ENCODE measurements at regions not wholly inside any gene's neighbourhood (a gene's known extent, or its start where the extent isn't known, plus 50 kb on each side); places are given as distances from the start of the nearest gene placed in this dataset.
"Not testable (repeated sequence)": the region's sequence is repeated elsewhere in the genome, so short reads cannot be mapped to it uniquely, and the experiment has no call there.

DNA sequence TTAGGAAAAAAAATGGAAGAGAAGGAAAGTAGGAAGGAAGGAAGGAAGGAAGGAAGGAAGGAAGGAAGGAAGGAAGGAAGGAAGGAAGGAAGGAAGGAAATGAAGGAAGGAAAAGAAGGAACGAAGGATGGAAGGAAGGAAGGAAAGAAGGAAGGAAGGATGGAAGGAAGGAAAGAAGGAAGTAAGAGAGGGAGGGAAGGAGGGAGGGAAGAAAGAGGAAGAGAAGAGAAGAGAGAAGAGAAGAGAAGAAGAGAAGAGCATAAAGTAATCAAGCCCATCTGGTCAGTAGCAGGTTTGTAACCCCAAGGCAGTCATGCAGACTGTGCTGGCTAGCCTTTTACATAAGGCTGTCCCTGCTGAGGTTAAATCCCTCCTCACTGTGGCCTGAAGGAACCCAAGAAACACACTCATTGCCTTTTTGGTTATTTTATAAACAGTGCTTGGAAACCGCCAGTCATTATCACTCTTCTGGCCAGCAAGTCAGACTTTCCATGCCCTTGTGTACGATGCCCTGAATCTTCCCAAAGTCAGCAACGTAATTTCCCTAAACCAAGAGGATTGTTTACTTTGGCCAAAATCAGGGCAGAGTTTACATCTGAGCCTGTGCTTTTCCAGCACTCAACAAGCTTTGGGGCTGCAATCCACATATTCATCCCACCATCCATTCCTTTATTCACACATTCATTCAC, 409.6 kb upstream of the MAF start:
- no peak for DNase-seq (ENCODE audit: low spot score)

DNA sequence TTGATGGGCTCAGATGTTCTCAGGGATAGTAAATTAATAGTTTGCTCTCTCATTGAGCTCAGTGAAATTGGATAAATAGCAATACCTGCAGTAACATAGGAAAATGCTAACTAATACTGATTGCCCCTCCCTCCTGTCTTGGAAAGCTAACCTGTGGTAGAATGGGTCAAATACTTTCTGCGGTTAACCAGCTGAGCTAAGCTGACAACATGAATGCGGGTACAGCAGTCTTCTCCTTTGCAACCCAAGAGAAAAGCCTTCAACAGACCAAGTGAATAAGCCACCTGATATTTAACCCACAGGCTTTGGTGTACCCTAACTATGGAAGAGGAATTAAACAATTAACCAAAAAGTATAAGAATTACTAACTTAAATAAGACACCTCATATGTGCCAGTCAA, 408.3 kb upstream of the MAF start:
- DNase-seq (ENCODE audit: low spot score), result no peak

DNA sequence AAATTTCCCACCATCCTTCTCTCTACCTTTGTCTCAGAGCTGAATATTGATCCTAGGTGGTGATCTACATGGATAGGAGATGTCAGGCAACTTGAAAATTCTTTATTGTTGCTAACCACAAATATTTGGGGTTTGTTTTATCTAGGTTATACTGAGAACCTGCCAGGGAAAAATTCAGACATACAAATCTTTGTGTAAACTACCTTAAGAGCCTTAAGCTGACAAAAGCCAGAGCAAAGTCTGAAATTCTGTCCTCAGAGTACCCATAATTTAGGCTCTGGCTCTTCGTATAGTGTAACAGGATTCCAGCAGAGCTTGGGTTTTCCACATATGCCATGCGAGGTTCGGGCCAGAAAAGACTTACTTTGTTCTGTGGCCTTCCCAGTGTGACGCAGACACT, 406.7 kb upstream of the MAF start:
- DNase-seq (ENCODE audit: low spot score), result no peak

DNA sequence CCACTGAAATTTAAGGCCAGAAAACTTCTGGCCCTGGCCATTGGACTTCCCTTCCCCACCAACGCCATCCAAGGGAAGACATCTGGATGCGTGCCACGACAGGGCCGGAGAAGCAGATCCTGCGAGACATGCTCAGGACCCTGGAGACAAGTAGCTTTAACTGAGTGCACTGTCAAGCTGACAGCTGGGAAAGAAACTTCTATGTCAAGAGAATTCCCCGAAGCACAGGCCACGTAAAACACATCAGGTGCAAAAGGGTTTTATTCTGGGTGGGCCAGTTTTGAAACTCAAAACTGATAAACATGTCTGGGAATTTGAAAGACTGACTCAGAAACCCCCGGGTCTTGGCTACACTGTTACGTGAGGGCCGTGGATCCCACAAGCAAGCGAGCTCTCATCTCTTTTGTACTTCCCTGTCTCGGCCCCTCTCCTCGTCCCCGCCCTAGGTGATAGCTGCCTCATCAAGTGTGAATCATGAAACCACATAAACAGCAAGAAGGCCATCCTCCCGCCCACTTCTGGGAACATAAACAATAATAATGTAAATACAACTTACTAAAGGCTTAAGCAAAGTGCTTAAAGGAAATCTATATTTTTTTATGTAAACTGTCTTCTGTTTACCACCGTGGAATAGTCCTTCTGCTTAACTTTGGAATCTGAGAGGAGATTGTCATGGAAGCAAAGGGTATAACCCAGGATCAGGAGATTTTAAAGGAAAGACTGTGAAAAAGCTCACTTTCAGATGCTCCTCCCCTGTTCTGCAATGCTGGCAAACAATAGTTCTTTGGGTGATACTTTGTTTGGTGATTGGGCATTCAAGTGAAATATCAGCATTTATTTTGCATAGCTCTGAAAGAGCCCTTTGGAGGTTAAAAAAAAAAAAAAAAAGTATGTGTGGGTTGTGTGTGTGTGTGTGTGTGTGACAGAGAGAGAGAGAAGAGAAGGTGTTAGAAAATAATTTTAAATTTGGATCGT, 406.0 kb upstream of the MAF start:
- DNase-seq (ENCODE audit: low spot score), result no peak

DNA sequence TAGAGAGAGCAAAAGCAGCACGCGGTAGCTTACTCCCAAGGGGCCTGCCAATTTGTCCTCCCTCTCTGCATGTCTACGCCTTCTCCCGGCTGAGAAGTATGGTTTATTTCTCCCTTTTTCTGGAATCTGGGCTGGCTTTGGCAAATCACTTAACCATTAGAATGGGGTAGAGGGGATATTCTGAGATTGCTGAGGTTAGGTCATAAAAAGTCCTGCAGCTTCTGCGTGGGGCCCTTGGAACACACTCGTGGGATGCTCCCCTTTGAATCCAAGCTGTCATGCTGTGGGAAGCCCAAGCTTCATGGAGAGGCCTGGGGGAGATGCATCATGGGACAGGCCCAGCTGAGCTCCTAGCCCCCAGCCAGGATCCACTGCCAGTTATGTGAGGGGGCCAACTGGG, 403.6 kb upstream of the MAF start:
- DNase-seq (ENCODE audit: low spot score), result no peak

DNA sequence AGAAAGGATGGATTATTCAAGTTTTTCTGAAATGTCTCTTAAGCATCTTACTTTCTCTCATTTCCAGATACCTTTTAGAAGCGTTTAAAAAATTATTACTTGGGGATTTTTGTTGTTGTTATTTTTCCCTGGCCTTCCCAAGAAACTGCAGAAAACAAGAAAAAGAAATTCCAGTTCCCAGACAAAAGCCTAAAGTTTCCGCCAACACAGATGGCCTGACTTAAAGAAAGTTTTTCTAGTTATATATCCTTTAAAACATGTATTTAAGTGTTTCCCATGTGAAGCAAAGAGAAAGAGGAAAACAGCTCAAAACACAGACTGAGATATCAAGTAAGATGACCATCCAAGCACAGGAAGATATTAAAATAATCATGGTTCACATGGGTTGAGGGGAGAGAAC, 401.7 kb upstream of the MAF start:
- no peak for DNase-seq (ENCODE audit: low spot score)

DNA sequence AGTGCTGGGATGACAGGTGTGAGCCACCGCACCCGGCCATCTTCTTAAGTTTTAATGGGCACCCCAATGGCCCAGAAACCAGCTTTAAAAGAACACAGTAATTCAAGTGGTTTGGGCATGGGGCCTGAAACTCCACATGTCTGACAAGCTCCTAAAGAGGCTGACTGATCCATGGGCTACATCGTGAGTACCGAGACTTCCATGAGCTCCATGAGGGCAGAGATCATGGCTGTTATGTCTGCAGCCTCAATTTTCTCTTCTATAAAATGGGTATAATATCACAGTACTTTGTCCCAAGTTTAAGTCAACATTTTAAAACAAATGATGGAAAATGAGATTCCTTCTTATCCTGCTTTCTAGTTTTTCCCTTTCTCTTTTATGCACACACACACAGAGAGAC, 397.6 kb upstream of the MAF start:
- no peak for DNase-seq (ENCODE audit: low spot score)

DNA sequence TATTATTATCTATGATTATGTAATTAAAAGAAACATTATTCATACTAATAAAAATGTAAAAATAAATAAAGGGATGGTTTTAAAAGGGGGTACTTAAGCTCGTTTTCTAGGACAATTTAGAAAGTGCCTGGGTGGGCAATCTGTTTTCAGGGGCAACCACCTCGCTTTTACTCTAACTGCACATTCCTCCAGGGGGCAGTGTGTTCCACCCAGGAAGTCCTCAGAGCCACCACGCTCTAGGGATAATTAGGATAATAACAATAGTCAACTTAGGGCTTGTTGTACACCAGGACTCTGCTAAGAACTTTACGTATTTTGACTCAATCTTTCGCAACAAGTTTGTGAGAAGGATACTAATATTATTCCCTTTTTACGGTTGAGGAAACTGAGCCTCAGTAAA, 396.7 kb upstream of the MAF start:
- peak; percentile 33 for DNase-seq (ENCODE audit: low spot score)

DNA sequence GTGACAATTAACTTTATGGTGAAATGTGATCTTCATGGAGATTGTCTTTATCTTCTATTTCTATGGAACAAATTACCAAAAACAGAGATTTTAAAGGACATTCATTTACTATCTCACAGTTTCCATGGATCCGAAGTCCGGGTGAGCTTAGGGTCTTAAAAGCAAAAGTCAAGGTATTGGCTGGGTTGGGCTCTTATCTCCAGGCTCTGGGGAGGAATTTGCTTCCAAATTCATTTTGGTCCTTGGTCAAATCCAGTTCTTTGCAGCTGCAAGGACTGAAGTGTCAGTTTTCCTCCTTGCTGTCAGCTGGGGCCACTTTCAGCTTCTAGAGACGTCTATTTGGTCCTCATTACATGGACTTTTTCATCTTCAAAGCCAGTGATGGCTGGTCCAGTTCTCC, 395.8 kb upstream of the MAF start:
- no peak for DNase-seq (ENCODE audit: low spot score)

DNA sequence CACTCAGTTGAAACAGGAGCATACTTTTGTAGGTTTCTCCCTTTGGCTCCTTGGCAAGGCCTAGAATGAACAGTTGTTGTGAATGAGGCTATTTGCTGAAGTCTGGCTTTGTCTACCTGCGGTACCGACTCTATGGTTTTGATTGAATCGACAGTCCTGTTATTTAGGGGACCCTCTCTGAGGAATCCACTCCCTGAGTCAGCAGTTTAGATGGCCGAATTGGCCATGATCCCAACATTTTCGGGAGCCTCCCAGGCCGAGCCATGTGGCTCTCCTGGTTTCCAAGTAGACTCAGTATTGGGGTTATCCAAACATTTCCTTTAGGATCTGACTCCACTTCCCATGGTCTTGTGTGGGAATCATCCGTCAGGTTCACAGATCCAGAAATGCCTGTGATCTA, 394.8 kb upstream of the MAF start:
- no peak for DNase-seq (ENCODE audit: low spot score)

DNA sequence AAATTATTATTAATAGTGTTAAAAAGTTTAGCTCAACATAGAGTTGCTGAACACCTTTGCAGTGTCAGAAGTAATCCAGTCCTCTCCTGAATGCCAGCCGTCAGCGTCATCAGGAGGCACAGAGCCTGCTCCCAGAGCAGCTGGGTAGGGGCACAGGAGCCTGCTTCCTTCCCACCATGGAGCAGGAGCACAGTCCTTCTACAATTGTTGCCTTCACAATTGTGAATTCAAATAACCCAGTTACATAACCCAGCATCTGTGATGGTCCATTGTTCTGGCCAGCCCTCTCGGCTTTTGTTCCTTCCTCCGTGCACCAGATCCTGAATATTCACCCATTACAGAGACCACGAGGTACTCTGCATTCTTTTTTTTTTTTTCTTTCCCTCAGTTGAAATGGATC, 393.9 kb upstream of the MAF start:
- DNase-seq (ENCODE audit: low spot score), result no peak

DNA sequence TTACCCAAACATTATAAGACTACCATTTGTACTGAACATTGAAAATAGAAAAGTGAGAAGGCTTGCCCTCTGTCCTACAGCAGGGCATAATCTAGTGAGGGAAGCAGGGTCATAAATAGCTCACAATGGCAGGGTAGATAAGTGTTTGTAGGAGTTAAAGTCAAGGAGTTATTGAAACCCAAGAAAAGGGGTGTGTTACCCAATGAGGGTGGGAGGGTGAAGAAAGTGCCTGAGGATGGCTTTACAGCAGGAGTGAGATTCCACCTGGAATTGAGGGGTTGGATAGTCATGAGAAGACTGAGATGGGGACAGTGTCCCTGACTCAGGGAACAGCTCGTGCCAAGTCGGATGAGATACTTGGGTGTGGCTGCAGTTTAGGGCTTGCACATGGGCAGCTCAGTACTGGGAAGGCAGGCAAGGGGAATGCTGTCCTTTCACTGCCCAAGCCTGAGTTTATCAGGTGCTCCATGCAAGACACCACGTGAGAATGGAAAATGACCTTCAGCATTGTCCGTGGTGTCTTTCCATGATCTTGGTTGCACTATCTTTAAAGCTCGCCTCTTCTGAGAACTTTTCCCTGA, 393.2 kb upstream of the MAF start:
- DNase-seq (ENCODE audit: low spot score), result no peak

DNA sequence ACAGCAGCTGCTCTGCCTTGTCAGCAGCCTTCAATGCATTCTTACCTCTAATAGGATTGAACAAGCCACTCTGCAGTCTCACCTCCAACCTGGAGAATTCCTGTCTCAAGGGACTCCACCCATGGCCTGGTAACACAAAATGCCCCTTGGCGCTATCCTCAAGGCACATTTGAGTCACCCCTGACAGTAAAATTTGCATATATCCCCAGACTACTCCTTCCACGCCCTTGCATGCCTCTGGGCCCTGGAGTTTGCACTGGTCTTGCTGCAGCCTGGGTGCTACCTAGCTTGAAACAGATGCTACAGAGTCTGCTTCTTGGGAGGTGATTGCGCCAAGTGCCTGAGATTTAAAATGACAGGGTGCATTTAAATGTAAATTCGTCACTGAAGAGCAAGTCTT, 391.4 kb upstream of the MAF start:
- DNase-seq (ENCODE audit: low spot score), result no peak

DNA sequence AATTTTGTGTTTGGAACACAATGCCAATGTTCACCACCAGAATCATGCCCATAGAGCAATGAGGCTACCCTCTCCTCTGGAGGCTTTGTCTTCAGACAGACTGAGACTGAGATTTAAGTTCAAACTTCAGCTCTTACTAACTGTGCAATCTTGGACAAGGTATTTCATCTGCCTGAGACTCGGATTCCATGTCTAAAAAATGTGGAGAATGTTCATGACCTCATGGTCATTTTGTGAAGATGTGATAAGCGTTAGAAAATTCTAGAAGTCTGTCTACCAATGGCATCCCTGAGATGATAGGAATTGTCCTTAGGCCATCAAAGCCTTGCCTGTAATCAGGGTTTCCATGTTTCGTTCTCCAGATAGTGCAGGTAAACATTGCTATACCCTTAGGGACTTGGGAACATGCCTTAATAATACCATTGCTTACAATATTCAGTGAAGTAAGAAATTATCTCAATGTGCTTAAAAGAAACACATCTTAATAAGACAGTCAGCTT, 388.2 kb upstream of the MAF start:
- no peak for DNase-seq (ENCODE audit: low spot score)

DNA sequence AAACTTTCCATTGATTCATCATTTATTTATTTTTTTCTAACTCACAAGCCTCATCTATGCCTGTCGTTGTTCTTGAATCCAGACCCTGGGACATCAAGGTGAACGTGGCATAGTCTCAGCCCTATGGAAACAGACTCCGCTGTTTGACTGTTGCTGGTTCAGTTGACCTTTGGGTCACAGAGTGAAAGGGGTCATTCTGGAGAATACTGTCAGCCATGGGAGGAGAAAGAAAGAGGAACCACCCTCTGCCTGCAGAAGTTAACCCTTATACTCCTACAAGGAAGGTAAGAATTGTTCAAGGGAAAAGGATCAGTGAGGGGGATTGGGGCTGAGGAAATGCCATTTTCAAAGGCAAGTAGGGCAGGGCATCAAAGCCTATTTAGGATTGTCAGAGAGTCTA, 387.6 kb upstream of the MAF start:
- no peak for DNase-seq (ENCODE audit: low spot score)

DNA sequence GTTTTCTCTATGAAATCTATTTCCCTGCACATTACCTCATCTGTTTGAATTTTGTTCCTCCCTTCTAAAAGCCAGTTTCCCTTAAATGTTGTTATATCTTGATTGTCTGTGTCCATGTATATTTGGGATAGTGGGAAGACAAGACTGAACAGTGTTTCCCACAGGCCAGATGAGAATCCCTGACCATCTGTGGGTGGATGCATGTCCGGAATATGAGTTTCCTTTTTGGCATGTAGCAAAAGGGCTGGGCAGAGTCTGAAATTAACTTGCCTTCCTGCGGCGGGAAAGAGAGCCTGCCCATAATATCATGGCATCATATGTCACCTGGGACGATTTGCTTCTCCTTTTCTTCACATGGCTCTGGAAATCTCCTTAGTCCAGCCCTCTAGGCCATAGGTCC, 385.8 kb upstream of the MAF start:
- DNase-seq (ENCODE audit: low spot score), result no peak

DNA sequence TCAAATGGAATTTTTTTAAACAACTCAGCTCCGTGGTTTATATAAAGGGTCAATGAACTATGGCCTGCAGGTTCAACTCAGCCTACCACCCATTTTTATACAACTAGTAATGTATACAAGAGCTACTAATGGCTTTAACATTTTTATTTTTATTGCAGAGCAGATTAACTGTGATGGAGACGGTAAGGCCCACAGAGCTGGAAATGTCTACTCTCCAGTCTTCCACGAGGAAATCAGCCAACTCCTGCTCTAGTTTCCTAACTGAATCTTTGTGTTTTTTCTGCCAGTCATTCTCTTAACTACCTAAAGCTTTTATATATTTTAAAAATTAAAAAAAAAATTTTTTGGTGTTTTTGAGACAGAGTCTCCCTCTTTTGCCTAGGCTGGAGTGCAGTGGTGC, 385.1 kb upstream of the MAF start:
- DNase-seq (ENCODE audit: low spot score), result no peak

DNA sequence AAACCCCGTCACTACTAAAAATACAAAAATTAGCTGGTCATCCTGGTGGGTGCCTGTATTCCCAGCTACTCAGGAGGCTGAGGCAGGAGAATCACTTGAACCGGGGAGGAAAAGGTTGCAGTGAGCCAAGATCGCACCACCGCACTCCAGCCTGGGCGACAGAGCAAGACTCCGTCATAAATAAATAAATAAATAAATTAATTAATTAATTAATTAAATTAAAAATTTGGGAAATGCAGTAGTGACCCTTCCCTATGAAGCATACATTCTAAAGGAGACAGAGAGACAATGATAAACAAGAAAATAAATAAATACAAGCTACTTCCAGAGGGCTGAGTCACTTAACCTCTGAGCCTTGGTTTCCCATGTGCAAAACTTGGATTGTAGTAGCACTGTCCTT, 383.6 kb upstream of the MAF start:
- not testable (repeated sequence) for DNase-seq (ENCODE audit: low spot score)

DNA sequence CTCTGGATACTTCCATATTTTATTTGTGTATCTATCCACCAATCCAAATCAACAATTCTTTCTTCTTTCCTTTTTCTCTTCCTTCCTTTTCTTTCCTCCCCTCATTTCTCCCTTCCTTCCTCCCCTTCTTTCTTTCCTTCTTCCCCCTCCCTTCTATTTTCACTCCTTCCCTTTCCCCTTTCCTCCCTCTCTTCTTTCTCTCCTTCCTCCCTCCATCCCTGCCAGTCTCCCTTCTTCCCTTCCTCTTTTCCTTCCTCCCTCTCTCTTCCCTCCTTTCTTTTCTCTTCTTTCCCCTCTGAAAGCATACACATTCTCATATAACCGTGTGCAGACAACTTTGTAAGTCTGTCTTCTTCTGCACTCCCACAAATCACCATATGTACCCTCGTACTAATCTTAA, 382.3 kb upstream of the MAF start:
- DNase-seq (ENCODE audit: low spot score), result no peak

DNA sequence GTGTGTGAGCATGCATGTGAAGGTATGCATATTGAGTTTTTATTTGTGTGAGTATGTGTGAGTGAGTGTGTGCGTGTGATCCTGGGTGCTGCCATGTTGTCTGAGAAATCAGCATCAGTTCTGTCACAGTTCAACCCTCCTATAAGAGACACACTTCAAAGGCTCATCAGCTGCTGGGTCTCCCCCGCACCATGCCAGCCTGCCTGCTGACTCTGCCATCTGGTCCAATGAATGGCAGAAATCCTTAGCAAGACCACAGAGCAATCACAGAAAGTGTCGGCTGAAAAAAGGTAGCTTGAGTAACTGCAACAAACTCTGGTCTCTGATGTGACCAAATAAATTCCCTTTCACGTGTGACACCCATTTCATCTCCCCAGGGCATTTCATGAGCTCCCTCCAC, 381.8 kb upstream of the MAF start:
- no peak for DNase-seq (ENCODE audit: low spot score)

DNA sequence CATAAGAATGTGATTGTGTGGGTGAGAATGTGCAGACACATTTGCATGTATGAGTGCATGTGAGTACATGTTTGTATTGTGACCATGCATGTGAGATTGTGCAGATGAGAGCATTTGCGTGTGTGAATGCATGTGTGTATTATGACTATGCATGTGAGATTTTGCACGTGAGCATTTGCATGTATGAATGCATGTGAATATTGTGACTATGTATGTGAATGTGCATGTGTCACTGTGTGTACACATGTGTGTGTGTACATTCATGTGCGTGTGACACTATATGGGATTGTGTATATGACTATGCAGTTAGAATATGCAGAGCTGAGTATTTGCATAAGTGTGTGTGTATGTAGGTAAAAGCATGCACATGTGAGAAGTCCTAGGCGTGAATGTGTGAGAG, 381.3 kb upstream of the MAF start:
- DNase-seq (ENCODE audit: low spot score), result no peak

DNA sequence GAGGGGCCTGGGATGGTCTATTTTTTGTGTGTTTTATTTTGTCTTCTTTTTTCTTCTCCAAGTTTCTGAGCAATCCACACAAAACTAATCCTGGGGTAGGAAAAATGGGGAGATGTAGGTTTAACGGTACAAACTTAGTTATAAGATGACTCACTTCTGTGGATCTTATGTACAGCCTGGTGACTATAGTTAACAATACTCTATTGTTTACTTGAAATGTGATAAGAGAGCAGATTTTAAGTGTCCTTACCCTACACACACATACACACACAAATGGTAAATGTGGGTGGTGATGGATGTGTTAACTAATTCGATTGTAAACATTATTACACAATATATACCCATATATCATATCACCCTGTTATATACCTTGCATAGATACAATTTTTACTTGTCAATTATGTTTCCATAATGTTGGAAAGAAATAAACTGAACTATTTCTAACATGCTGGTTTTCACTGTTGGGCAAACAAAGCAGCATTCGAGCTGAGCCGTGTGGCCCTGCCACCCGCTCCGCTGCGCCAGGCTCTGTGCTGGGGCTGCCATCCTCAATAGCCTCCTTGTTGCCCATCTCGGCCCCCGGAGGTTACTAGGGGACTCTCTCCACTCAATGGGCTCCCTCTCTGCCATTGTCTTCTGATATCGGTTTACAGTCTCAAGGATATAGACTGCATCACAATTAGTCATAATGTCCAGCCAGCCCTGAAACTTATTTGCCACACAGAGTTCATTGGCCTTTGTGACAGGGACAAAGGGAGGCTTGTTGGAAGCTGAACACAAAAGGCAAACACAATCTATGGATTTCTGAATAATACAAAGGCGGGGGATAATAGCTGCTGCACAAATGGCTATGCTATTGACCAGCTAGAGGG, 380.3 kb upstream of the MAF start:
- no peak for DNase-seq (ENCODE audit: low spot score)
